GM20000 (cell line): ENCODE measurements at regions not wholly inside any gene's neighbourhood (a gene's known extent, or its start where the extent isn't known, plus 50 kb on each side); places are given as distances from the start of the nearest gene placed in this dataset.

Experiments
- DNase-seq: peaks from one replicate; pipeline ENCODE4 v3.0.0; 2012; ENCODE audit warnings: low spot score
- TF ChIP-seq, protein P1 (sequence below): IDR thresholded peaks from 2 replicates; pipeline ENCODE4 v1.5.1; 2012; ENCODE audit warnings: mild to moderate bottlenecking, control low read depth; ENCODE audit errors: extremely low read depth, missing control alignments

DNA sequence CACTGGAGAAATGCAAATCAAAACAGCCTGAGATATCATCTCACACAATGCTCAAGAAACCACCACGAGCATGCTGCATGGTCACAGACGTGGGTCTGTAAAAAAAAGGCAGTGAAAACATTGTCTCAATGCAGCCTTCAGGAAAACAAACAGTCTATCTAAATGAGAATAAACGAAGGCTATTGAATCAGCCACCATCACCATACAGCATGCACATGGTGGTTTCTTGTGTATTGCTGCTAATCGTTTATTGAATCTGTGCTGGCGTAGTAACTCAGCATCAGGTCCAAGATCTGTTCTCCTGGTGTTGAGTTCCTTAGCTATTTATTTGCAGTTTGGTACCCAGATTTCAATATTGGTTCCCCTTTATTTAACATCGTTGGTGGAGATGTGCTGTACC lies 1115.0 kb downstream of the CDH18 start:
- no peak for DNase-seq
- TF ChIP-seq, protein P1, sequence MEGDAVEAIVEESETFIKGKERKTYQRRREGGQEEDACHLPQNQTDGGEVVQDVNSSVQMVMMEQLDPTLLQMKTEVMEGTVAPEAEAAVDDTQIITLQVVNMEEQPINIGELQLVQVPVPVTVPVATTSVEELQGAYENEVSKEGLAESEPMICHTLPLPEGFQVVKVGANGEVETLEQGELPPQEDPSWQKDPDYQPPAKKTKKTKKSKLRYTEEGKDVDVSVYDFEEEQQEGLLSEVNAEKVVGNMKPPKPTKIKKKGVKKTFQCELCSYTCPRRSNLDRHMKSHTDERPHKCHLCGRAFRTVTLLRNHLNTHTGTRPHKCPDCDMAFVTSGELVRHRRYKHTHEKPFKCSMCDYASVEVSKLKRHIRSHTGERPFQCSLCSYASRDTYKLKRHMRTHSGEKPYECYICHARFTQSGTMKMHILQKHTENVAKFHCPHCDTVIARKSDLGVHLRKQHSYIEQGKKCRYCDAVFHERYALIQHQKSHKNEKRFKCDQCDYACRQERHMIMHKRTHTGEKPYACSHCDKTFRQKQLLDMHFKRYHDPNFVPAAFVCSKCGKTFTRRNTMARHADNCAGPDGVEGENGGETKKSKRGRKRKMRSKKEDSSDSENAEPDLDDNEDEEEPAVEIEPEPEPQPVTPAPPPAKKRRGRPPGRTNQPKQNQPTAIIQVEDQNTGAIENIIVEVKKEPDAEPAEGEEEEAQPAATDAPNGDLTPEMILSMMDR, result no peak

DNA sequence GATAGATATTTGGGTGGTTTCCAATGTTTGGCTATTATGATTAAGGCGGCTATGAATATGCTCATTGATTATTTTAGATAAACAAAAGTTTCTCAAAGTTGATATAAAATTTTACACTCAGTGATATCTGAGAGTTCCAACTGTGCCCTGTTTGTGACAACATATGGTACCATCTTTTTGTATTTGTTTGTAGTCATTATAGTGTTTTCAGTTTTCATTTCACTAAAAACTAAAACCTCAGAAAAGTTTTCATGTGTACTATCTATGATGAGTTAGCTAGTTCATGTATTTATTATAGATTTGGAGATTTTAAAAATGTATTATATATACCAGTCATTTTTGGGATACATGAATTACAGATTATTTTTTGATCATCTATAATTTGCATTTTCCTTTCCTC lies 1111.4 kb downstream of the CDH18 start:
- DNase-seq, result no peak
- TF ChIP-seq, protein P1, result no peak

DNA sequence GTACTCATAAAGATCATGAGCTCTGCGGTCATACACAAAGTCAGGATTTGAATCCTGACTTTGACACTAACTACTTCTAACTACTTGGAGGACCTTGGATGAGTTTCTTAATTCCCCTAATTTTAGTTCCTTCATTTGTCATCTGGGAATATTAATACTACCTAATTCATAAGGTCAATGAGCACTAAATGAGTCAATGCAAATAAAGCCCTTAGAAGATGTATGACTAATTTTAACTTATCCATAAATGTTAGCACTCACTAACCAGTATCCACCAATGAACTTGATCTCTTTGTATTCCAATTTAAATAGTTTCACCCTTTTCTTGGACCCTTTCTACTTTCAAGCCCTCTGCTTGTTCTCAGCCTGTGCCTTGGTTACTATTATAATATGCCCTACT lies 1106.4 kb downstream of the CDH18 start:
- TF ChIP-seq, protein P1, result no peak

DNA sequence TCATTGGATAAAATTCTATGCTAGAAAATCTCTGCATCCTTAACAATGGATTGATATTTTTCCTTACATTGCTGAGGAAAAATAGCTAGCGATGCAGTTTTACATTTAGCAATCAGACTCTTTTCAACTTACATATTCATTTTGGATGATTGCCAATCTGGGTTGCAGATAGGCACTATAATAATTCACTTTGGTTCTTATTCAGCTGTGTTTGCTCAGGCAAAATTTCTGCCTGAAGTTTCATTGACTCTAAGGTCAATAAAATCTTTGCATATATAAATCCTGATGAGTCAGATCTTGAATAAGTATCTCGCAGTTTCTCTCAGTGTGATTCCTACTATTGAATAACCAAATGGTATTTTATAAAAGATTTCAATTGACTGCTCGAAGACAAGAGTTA lies 1105.8 kb downstream of the CDH18 start:
- DNase-seq, result no peak
- TF ChIP-seq, protein P1, result no peak

More for the DNA sequence above, 1106.4 kb downstream of the CDH18 start:
- DNase-seq, result no peak

DNA sequence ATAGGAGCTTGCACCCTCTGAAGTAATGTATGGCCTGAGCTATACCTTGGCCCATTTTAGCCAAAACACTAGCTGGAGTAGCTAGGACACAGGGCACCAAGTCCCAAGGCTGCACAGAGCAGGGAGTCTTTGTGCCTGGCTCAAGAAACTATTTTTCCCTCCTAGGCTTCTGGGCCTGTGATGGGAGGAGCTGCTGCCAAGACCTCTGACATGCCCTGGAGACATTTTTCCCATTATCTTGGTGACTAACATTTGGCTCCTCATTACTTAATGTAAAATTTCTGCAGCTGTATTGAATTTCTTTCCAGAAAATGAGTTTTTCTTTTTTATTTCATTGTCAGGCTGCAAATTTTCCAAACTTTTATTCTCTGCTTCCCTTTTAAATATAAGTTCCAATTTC lies 1099.2 kb downstream of the CDH18 start:
- TF ChIP-seq, protein P1, result no peak
- DNase-seq, result no peak

DNA sequence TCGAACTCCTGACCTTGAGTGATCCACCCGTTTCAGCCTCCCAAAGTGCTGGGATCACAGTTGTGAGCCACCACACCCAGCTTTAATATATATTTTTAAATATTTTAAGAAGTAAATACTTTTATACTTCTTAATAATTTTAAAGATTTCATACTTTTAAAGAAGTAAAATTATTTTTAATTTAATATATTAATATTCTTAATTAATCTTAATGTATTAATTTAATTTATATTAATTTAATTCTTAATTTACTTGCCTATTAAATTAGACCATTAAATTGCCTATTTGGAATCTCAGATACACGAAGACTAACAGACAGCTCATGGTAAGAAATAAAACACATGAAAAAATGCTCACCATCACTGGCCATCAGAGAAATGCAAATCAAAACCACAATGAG lies 1087.4 kb downstream of the CDH18 start:
- TF ChIP-seq, protein P1, result no peak
- DNase-seq, result no peak

DNA sequence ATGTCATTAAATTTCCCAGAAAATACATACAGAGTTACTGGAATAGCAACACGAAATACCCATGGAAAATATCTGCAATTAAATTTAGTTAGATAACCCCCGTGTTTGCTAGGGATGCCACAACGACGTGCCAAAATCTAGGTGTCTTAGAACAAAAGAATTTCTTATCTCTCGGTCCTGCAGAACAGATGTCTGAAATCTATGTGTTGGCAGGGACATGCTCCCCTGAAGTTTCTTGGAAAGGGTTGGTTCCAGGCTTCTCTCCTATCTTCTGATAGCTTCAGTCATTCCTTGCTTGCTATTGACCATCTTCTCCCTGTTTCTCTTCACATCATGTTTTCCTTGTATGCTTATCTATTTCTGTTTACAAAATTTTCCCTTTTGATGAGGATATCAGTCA lies 1067.0 kb downstream of the CDH18 start:
- DNase-seq, result no peak
- TF ChIP-seq, protein P1, result no peak

DNA sequence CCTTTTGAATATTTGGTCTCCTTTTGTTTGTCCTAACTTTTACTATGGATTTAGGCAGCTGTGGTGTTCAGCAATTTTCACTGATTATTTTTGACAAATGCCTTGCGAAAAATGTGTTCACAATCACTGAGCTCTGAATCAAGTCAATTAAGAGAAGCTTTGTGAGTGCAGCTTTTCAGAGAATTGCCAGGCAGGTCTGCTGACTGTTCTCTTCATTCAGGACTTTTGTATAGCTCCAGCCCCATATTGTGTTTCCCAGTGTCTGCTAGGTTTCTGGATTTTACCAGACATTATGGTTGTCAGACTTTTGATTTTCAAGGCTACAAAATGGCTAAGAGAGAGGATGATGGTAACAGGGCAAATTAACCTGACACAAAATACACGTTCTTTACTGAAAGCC lies 1055.9 kb downstream of the CDH18 start:
- DNase-seq, result no peak
- TF ChIP-seq, protein P1, result no peak
